ENCODE measurements at regions not wholly inside any gene's neighbourhood (a gene's known extent, or its start where the extent isn't known, plus 50 kb on each side); places are given as distances from the start of the nearest gene placed in this dataset.

DNA sequence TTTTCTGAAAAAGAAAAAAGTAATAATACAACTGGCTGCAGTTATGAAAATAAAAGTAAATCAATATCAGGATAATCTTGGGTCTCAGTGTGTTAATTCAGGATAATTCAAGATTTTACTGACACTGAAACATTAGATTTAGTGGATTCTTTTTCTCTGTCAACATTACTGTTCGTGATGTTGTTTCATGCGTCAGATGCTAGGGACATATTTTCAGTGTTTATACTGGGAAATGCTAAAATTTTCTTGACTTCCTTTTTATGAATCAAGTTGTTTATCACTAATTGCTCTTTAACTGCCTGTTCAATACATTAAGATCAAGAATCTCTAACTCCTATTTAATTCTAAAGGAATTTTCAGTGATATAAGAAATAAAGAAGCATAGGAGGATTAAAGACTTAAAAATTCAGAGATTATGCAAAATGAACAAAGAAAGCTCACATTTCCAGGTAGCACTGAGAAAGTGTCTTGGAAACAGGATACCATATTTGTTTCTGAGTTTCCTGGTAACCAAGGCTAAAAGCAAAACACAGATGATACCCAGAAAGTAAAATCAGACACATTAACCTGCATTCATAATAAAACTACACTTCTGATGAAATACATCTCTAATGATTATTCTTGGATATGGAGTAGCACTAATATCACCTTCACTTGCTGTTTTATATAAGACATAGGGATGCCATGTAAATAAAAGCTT lies 174.0 kb downstream of the ARL4C start:
- no peak for DNase-seq (ENCODE audit: extremely low read depth in 1 of 11, low read depth in 9 of 11, low spot score in 4 of 11)

DNA sequence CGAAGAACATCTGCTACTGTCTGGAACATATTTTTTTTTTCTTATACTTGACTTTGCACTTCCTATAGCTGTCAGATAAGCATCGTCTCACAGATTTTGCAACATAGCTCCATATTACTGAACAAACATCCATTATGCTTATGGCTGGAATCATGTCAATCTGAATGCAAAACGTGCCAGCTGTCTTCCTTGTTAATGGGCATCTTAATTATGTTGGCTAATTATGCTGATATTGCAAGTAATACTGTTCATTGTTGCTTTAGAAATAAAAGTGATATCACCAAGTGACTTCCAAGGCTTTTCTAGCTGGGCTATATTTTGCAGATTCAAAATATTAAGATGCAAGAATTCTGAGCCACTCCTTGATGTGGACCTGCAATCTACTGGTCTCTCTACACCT lies 176.8 kb downstream of the ARL4C start:
- DNase-seq (ENCODE audit: extremely low read depth in 1 of 11, low read depth in 9 of 11, low spot score in 4 of 11): no peak

DNA sequence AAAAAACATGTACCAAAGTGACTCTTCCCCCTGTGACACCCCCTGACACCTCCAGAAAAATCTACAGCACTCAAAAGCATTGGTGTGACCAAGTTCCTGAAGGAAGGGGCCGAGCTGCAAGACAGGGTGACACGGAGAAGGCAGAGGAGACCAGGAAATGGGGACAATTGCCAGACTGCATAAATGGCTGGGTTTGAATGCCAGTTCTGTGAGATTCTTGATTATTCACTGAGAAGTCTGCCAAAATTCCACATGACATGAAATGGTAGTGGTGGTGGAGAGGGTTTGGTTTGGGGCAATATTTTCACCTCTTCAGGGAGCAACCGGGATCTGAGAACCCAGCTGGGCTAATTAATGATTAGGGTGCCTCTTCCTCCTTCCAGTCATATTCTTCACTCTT lies 178.5 kb downstream of the ARL4C start:
- DNase-seq (ENCODE audit: extremely low read depth in 1 of 11, low read depth in 9 of 11, low spot score in 4 of 11): no peak

DNA sequence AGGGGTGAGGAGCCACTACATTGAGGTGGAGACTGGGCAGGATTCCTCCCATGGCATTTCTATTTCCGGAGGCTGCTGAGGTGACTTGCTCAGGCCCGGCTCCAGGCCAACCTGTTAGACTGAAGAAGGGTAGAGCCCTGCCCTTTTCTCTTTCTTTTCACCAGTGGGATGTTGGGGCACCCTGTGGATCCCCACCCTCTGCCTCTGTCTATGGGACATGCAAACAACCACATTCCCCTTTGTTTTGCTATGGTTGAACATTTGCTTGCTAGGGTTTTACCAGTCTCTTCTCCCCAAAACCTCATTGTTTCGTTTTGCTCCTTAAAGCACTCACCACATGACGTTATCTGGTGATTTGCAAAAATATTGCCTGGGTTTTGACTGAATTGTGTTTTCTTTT lies 183.3 kb downstream of the ARL4C start:
- DNase-seq (ENCODE audit: extremely low read depth in 1 of 11, low read depth in 9 of 11, low spot score in 4 of 11): no peak

DNA sequence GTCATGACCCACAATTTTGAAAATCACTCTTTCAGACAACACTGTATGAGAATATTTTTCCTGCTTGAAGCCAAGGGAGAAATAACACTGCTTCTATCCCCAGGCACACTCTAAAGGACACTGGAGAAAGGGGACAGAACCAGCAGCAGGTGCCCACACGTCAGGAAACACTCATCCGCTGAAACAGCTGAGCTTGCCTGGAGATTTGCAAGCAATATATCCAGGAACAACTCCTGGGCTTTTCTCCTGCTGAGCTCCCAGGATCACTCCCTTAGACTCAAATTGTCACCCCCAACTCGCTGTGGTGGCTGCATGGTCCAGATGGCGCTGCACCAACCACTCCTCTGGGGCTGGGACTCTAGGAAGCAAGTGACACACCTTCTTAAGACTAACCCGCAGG lies 186.7 kb downstream of the ARL4C start:
- DNase-seq (ENCODE audit: extremely low read depth in 1 of 11, low read depth in 9 of 11, low spot score in 4 of 11): no peak

DNA sequence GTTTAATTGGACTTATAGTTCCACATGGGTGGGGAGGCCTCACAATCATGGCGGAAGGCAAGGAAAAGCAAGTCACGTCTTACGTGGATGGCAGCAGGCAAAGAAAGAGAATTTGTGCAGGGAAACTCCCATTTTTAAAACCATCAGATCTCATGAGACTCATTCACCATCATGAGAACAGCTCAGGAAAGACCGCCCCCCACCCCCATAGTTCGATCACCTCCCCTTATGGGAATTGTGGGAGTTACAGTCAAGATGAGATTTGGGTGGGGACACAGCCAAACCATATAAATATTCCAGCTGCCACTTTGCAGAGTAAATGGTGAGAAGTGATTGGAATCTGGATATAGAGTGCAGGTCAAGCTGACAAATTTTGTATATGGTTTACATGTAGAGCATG lies 187.4 kb downstream of the ARL4C start:
- no peak for DNase-seq (ENCODE audit: extremely low read depth in 1 of 11, low read depth in 9 of 11, low spot score in 4 of 11)

DNA sequence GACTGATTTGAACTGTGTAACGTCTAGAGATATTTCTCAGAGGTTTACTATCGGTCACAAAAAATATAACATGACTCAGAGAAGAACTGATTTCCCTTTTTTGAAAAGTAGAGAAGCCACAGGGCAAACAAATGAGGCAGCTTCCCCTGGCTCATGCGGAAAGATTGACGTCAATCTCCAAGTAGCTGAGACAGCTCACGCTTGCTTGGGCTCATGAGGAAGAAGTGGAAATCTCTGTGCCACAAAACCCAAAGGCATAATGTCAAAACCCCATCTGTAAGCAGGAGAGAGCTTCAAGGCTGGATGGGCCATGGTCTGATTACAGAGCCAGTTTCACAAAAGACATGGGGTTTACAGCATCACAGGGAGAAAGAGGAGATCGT lies 188.1 kb downstream of the ARL4C start:
- no peak for DNase-seq (ENCODE audit: extremely low read depth in 1 of 11, low read depth in 9 of 11, low spot score in 4 of 11)

DNA sequence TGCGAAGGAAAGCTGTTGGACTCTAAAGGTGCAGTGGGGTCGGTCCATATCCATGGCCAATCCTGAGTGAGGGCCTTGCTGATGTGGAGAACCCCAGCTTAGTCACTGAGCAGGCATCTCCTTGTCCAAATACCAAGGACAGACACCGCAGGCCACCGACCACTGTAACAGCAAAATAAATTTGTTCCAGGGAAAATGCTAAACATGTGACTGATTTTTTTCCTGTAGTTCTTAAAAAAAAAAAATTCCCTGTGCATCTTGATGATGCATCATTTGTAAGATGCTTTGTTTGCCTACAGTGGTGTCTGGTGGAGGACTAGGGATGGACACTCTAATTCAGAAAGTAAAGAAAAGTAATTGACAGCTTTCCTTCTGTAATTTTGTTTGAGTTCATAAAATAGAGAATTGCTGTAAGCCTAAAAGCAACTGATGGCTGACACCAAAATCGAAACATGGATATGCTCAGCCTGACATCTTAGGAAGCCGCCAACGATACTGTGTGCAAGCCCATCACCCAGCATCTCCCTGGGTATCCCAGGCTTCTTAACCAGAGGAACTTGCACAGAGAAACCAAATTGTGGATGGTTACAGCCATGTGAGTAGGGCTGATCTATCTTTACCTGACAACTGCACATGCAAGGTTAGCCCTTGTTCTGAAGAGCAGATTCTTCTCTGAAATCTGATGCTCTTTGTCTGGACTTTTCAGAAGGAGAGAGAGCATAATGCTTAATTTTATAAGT lies 188.6 kb downstream of the ARL4C start:
- DNase-seq (ENCODE audit: extremely low read depth in 1 of 11, low read depth in 9 of 11, low spot score in 4 of 11): no peak

DNA sequence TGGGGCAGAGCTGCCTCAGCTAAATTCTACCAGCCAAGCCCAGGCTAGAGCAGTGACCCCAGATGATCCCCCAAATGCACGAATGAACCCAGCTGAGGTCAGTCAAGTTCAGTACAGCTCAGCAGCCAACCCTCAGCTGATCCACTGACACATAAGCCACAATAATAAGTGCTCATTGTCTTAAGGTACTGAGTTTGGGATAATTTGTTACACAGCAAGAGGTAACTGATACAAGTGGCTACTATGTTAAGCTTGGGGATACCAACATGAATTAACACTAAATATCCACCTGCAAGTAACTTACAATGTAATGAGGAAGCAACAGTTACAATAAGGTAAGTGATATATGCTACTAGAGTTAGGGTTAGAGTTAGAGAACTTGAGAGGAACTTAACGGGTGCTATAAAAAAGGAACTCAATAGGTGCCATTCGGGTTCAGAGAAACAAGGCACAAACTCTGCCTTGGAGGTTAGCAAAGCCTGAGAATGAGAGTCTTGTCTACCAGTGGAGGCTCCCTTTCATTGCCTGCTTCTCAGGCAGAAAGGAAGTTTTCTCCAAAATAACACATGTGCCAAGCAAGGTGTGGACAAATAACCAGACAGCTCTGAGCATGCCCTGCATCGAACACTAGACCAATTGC lies 189.4 kb downstream of the ARL4C start:
- no peak for DNase-seq (ENCODE audit: extremely low read depth in 1 of 11, low read depth in 9 of 11, low spot score in 4 of 11)

DNA sequence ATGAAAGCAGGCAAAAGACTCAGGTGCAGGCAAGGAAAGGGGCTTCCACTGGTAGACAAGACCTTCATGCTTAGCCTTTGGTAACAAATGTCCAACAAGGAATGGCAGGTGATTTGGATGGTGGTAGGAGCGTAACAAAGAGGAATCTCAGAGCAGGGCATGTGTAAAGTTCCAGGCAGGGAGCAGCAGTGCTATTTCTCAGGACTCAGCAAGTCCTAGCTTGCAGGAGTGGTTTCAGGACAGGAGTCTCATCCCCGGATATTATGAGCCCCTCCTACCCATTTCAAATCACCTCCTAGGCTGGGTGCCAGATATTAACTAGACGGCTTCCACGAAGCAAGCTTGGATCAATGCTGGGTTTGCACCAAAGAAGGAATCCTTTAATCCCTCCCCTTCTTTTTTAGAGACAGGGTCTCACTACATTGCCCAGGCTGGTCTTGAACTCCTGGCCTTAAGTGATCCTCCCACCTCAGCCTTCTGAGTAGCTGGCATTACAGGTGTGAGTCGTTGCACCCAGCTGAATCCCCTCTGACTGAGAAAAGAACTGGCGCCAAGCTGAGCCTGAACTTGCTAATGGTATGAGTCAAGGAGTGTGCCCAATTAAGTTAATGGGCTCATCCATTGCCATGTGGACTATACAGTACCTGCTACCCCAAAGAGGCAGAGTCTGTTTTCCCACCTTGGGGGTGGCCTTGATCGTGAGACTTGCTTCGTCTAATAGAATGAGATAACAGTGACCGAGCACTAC lies 190.3 kb downstream of the ARL4C start:
- no peak for DNase-seq (ENCODE audit: extremely low read depth in 1 of 11, low read depth in 9 of 11, low spot score in 4 of 11)

DNA sequence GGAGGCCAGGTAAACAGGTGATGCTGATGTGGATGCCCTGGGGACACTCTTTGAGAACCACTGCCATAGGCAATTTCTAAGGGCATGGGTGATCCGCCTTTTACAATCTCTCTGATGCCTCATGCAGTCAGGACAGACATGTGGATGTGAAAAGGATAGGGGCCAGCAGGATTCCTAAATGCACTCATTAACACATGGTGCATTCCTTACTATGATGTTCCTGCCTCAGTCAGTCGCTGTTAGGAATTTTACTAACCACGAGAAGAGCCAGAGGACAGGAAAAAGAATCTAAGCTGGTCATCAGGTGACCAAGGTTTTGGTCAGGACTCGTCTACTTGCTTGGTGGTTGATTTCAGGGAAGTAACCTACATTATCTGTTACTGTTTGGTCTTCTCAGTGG lies 191.0 kb downstream of the ARL4C start:
- no peak for DNase-seq (ENCODE audit: extremely low read depth in 1 of 11, low read depth in 9 of 11, low spot score in 4 of 11)

DNA sequence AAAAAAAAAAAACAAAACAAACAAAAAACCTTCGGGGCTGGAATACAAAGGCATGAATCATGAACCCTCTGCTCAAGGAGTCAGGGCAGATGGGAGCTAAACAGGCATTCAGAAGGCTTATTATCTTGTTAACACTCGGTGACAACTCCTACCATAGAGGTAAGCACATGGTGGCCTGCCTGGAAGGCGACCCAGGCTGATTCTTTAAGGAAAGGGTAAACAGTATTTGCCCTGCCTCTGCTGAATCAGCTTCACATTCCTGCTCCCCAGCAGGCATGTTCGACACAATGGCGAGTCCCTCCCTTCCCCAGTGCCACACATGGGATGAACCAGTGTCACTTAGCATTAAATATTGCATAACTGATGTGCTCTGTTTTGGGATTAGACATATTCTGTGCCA lies 191.9 kb downstream of the ARL4C start:
- no peak for DNase-seq (ENCODE audit: extremely low read depth in 1 of 11, low read depth in 9 of 11, low spot score in 4 of 11)

DNA sequence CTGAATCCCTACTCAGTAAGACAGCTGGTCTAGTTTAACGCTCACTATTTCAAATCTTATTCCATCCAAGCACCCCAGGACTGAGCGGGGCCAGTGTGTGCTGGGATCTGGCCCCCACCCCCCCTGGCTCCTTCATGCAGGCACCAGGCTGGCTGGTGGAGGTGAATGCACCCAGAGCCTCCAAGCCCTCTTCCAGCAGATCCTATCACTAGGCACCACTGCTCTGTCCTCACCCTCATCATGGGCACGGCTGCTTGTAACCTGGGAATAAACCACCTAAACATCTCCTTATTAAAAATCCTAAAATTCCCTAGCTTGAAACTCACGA lies 194.3 kb downstream of the ARL4C start:
- no peak for DNase-seq (ENCODE audit: extremely low read depth in 1 of 11, low read depth in 9 of 11, low spot score in 4 of 11)

DNA sequence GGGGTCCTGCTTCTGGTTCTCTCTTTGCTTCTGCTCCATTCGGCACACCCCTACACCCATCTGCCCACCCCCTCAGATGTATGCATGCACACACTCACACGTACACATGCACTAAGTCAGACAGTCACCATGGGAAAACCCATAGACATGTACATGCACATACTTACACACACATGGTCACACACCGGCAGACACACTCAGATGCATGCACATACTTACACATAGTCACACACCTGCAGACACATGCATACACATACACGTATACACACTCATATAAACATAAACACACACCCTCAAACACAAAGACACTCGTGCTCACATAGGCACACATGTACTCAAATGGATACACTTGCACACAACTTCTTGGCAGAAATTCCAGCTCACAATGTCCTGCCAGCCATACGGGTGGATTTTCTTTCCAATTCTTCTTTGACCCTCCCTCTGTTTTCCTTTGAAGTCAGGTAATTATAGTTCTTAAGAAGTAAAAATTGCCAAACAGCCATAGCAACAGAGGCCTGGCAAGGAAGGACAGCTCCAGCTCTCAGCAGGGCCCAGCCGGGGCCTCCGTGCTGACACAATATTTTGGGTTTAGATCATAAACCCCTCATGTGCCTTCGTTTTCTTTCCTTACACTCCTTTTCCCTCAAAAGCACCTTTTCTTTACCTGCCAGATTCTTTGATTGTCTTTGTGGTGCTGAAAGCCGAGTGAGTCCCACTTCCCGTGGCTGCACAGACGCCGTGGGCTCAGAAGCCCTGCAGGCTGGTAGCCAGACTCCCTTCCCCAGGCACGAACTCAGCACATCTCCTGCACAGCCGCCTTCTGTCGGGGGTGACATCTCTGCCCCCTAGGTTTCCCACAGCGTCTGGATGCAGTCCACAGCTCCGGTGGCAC lies 195.7 kb downstream of the ARL4C start:
- no peak for DNase-seq (ENCODE audit: extremely low read depth in 1 of 11, low read depth in 9 of 11, low spot score in 4 of 11)

DNA sequence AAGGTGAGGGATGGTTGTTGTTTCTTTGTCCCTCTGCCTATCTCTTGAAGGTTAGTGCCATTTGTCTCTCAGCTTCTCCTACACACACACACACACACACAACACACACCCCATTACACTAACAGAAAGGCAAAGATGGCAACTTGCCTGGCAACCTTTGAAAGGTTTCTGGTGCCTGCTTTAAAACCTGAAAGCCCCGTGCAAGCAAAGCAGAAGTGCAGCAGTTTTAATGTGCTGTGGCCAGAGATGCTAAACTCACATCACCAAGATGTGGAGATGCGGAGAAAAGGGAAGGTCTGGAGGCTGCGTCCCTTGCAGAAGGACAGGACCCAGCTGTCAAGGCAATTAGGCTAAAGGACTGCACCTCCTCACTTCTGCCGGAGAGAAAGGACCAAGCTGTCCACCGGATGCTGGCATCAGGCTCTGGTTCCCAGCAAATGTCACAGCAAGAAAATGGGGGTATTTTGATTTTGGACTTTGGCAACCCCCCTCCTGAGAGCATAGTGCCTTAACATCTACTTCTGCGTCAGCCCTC lies 196.4 kb downstream of the ARL4C start:
- DNase-seq (ENCODE audit: extremely low read depth in 1 of 11, low read depth in 9 of 11, low spot score in 4 of 11): no peak

DNA sequence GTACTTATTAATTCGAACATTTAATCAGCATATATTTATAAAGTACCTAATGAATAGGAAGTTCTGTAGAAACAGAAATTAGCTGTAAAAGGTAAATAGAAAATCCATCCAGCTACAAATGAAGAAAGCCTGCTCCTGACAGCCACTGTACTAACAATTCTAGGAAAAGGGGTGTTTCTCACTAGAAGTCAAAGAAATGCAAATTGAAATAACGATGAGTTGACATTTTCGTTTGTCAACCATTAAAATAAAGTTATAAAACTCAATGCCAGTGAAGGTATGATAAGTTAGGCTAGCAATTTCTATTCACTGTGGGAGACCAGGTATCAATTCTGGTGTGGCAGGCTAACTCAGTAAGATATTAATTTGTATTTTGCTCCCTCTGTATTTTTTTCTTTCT lies 198.0 kb downstream of the ARL4C start:
- no peak for DNase-seq (ENCODE audit: extremely low read depth in 1 of 11, low read depth in 9 of 11, low spot score in 4 of 11)

DNA sequence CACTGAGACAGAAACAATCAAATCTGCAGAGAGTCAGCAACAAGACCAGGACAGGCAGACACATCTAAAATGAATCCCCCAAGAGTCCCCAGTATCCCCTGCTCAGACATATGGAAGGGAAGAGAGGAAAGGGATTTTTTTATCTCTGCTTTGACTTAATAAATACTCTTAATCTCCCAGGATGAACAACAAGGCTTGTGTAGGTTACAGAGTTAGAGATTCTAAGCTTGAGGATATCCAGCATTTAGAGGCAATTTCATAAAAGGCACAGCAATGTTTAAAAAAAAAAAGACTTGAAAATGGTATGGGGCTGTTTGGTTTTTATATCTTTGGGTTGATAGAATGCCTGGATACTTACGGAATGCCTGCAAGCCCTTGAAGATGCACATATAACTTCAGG lies 199.9 kb downstream of the ARL4C start:
- DNase-seq (ENCODE audit: extremely low read depth in 1 of 11, low read depth in 9 of 11, low spot score in 4 of 11): no peak

DNA sequence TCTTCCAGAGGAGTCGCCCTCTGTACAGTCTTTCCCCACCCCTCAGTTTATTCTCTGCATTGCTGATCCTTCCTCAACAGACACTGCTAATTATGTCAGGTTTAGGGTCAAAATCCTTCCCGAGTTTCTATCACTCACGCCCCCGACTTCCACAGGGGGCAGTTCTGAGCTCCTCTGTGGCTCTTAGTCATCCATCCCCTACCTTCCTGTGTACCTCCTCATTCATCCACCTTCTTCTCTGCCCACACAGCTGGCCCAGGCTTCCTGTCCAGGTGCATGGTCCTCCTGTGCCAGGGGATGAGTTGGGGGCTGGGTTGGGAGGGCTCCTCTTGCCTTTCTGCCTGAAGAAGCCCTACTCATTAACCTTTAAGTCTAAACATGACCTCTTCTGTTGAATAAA lies 202.9 kb downstream of the ARL4C start:
- DNase-seq (ENCODE audit: extremely low read depth in 1 of 11, low read depth in 9 of 11, low spot score in 4 of 11): no peak

DNA sequence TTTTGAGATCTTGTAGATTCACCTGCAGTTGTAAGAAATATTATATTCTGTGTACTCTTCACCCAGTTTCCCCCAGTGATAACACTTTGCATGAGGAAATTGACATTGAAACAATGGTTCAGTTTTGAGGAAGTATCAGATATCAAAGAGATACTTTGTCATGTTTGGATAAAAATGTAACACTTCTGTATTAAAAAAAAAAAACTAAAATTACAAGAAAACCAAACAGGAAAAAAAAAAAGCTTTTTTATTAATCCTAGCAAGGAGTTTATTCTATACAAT lies 204.0 kb downstream of the ARL4C start:
- DNase-seq (ENCODE audit: extremely low read depth in 1 of 11, low read depth in 9 of 11, low spot score in 4 of 11): no peak
